ENCODE measurements at regions not wholly inside any gene's neighbourhood (a gene's known extent, or its start where the extent isn't known, plus 50 kb on each side); places are given as distances from the start of the nearest gene placed in this dataset.

- Histone ChIP-seq H3K27me3 (ENCODE audit: control insufficient read depth, low read length) (no peaks in the 10 kb centered on the region), H3F3A (ENCODE audit: control insufficient read depth, insufficient read depth) (no peaks in the 10 kb centered on the region), H3K79me2 (ENCODE audit: control insufficient read depth, low read length) (no peaks in the 10 kb centered on the region), H3K9me3 (ENCODE audit: control insufficient read depth, insufficient read depth, low read length) (no peaks in the 10 kb centered on the region), H3K9me2 (replicated peaks; ENCODE audit: control insufficient read depth, low read length) (no peaks in the 10 kb centered on the region), H3K36me3 (ENCODE audit: control insufficient read depth, low read length) (no peaks in the 10 kb centered on the region), H3K4me2 (ENCODE audit: low read length) (no peak overlapping the region), H4K20me1 (ENCODE audit: control insufficient read depth, insufficient read depth, low read depth, low read length) (no peaks in the 10 kb centered on the region), H3K4me3 (ENCODE audit: low read length) (no peak overlapping the region), H3K4me1 (ENCODE audit: control insufficient read depth, low read length) (no peaks in the 10 kb centered on the region), H3K27ac (ENCODE audit: low read depth, low read length) (no peak overlapping the region)
- TF ChIP-seq EZH2phosphoT487 (IDR thresholded peaks at IDR 0.05; ENCODE audit: borderline replicate concordance, low read length) = no peak
- TF ChIP-seq CTCF (IDR thresholded peaks at IDR 0.05; ENCODE audit: low read depth, low read length, poor library complexity, severe bottlenecking) = no peak
These were observed 392.8 kb upstream of the MIR17HG start for GRCh38 chr13:90954605-90955195.

GRCh38 chr13:90956031-90956430, 391.5 kb upstream of the MIR17HG start:
- H3K27ac ChIP-seq (ENCODE audit: low read depth, low read length) = no peak overlapping the region
- H3K79me2 ChIP-seq (ENCODE audit: control insufficient read depth, low read length) = no peaks in the 10 kb centered on the region
- TF ChIP-seq CTCF (IDR thresholded peaks at IDR 0.05; ENCODE audit: low read depth, low read length, poor library complexity, severe bottlenecking) (no peak), EZH2phosphoT487 (IDR thresholded peaks at IDR 0.05; ENCODE audit: borderline replicate concordance, low read length) (no peak)
- H3K27me3 ChIP-seq (ENCODE audit: control insufficient read depth, low read length) = no peaks in the 10 kb centered on the region
- no peaks in the 10 kb centered on the region for H3K4me1 ChIP-seq (ENCODE audit: control insufficient read depth, low read length)
- no peak overlapping the region for H3K4me2 ChIP-seq (ENCODE audit: low read length)
- H3F3A ChIP-seq (ENCODE audit: control insufficient read depth, insufficient read depth) = no peaks in the 10 kb centered on the region
- no peaks in the 10 kb centered on the region for H3K36me3 ChIP-seq (ENCODE audit: control insufficient read depth, low read length)
- no peaks in the 10 kb centered on the region for H3K9me2 ChIP-seq (replicated peaks; ENCODE audit: control insufficient read depth, low read length)
- no peaks in the 10 kb centered on the region for H4K20me1 ChIP-seq (ENCODE audit: control insufficient read depth, insufficient read depth, low read depth, low read length)
- H3K4me3 ChIP-seq (ENCODE audit: low read length) = no peak overlapping the region
- H3K9me3 ChIP-seq (ENCODE audit: control insufficient read depth, insufficient read depth, low read length) = no peaks in the 10 kb centered on the region

- H4K20me1 ChIP-seq (ENCODE audit: control insufficient read depth, insufficient read depth, low read depth, low read length) = no peaks in the 10 kb centered on the region
- no peak overlapping the region for H3K4me3 ChIP-seq (ENCODE audit: low read length)
- no peaks in the 10 kb centered on the region for H3K9me3 ChIP-seq (ENCODE audit: control insufficient read depth, insufficient read depth, low read length)
- H3K4me2 ChIP-seq (ENCODE audit: low read length) = no peak overlapping the region
- TF ChIP-seq EZH2phosphoT487 (IDR thresholded peaks at IDR 0.05; ENCODE audit: borderline replicate concordance, low read length) (no peak), CTCF (IDR thresholded peaks at IDR 0.05; ENCODE audit: low read depth, low read length, poor library complexity, severe bottlenecking) (no peak)
- H3K27ac ChIP-seq (ENCODE audit: low read depth, low read length) = no peak overlapping the region
- no peaks in the 10 kb centered on the region for H3F3A ChIP-seq (ENCODE audit: control insufficient read depth, insufficient read depth)
- no peaks in the 10 kb centered on the region for H3K27me3 ChIP-seq (ENCODE audit: control insufficient read depth, low read length)
- no peaks in the 10 kb centered on the region for H3K36me3 ChIP-seq (ENCODE audit: control insufficient read depth, low read length)
- H3K79me2 ChIP-seq (ENCODE audit: control insufficient read depth, low read length) = no peaks in the 10 kb centered on the region
- no peaks in the 10 kb centered on the region for H3K9me2 ChIP-seq (replicated peaks; ENCODE audit: control insufficient read depth, low read length)
- no peaks in the 10 kb centered on the region for H3K4me1 ChIP-seq (ENCODE audit: control insufficient read depth, low read length)
These were observed 388.6 kb upstream of the MIR17HG start for GRCh38 chr13:90958866-90959265.
